Brain pericyte (primary cell): ENCODE measurements at regions not wholly inside any gene's neighbourhood (a gene's known extent, or its start where the extent isn't known, plus 50 kb on each side); places are given as distances from the start of the nearest gene placed in this dataset.
"Not testable (repeated sequence)": the region's sequence is repeated elsewhere in the genome, so short reads cannot be mapped to it uniquely, and the experiment has no call there.

Experiments
- DNase-seq: peaks from one replicate; pipeline ENCODE4 v3.0.0-alpha.2; 2012; ENCODE audit warnings: low read depth, low spot score

- DNase-seq, result no peak
Observed at GRCh38 chrX:94831364-94831763, 1157.4 kb downstream of the FAM133A start.

DNA sequence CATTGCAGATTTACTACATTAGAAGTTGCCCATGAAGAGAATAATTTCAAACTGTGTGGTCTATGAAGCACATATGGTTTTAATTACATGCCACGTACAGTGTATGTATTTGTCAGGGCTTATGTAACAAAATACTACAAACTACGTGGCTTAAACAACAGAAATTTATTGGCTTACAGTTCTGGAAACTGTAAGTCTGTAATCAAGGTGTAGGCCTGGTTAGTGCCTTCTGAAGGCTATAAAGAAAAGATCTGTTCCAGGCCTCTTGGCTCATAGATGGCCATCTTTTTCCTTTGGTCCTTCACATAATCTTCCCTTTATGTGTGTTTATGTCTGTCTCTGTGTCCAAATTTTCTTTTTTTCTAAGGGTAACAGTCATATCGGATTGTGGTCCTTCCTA, 1160.2 kb downstream of the FAM133A start:
- no peak for DNase-seq

DNA sequence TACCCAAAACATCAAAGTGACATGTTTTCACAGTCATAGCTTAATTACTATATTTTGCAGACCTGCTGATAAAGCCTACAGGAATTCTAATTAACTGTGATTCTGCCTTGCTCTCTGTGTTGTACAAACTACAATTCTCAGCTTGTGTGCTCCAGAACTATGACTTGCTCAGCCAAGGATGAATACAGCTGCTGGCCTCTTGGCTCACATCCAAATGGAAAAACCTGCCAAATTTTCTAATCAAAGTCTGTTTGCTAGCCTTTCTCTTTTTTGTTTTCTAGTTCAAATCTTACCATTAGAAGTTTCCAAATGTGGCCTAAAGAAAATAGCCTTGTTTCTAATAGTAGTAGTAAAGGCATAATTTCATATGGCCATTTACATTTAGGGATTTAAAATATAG, 1176.8 kb downstream of the FAM133A start:
- DNase-seq, result no peak

- DNase-seq, result no peak
Observed at GRCh38 chrX:94854251-94854650, 1180.2 kb downstream of the FAM133A start.

GRCh38 chrX:94862470-94862869, 1188.5 kb downstream of the FAM133A start:
- not testable (repeated sequence) for DNase-seq

- no peak for DNase-seq
Observed at GRCh38 chrX:94871640-94872039, 1197.6 kb downstream of the FAM133A start.

GRCh38 chrX:94901849-94902248, 1227.8 kb downstream of the FAM133A start:
- DNase-seq, result peak; percentile 2

- no peak for DNase-seq
Observed at GRCh38 chrX:94908171-94908570, 1234.2 kb downstream of the FAM133A start.

DNA sequence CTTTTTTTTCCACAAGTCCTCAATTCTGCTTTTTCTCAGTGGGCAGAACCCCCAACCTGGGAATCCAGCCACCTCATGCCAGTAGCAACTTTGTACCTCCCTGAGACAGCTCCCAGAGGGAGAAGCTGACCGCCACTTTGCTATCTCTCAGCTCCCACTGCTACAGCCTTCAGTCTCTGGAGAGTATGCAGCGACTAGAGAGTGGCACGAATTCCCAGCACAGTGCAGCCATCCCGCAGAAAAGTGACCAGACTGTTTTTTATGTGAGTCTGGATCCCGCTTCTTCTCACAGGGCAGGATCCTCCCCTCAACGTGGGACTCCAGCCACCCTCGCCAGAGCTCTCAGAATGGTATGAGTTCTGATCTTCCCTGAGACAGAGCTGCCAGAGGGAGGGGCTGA, 1234.6 kb downstream of the FAM133A start:
- DNase-seq, result no peak

DNA sequence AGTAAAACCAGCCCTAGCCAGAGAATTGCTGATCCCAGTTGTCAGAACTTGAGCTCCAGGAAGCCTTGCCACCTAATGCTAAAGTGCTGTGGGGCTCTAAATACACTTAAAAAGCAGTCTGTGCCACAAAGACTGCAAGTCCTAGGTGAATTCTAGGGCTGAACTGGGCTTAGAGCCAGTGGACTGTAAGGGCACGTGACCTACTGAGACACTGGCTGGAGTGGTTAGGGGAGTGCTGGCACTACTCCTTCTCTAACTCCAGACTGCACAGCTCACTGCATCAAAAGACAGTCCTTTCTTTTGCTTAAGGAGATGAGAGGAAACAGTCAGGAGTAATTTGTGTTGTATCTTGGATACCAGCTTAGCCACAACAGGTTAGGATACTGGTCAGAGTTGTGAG, 1240.2 kb downstream of the FAM133A start:
- no peak for DNase-seq

GRCh38 chrX:94932278-94932965, 1258.4 kb downstream of the FAM133A start:
- DNase-seq, result no peak

DNA sequence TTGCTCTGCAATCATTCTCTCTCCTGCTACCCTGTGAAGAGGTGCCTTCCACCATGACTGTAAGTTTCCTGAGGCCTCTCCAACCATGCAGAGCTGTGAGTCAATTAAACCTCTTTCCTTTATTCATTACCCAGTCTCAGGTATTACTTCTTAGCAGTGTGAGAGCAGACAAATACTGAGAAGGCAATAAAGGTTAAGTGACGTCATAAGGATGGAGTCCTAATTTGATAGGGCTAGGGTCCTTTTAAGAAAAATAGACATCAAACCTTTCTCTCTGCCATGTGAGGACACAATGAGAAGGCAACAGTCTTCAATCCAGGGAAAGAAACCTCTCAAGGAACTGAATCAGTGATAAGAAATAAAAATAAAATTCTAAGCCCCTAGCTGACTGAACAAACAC, 1262.7 kb downstream of the FAM133A start:
- DNase-seq, result no peak

- DNase-seq, result no peak
Observed at GRCh38 chrX:94937491-94937890, 1263.5 kb downstream of the FAM133A start.

DNA sequence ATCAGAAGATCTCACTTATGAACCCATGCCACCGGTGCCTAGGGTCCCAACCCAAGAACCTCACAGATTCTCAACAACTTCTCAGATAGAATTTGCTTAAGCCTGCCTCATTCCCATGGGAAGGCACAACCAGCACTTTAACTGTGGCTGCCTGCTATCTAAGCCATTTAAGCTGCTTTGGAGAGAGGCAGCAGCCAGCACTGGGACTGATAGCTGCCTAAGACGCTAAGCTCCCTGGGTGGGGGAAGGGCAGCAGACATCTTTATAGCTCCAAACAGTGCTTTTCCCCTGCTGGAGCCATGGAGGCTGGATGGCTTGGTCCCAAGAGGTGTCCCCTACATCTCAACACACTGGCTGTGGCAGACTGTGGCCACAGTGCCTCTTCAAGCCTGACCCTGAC, 1268.6 kb downstream of the FAM133A start:
- DNase-seq, result no peak

GRCh38 chrX:94946137-94946536, 1272.1 kb downstream of the FAM133A start:
- DNase-seq, result not testable (repeated sequence)

DNA sequence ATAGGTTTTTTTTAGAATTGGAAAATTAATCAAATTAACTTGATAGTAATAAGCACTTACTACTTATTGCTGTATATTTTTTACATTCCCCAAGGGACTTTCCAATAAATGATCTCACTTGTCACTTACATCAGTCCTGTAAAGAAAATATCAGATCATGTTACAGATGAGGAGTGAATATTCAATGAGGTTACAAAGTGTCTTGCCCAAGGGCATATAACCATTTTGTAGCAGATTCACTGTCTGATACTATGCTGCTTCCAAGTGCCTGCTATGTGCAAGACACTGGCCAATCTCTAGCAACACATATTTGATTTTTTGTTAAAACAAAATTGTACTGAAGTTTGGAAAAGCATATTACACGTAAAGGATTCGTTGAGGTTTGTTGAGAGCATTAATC, 1287.7 kb downstream of the FAM133A start:
- no peak for DNase-seq

- no peak for DNase-seq
Observed at GRCh38 chrX:94977562-94977961, 1303.6 kb downstream of the FAM133A start.

DNA sequence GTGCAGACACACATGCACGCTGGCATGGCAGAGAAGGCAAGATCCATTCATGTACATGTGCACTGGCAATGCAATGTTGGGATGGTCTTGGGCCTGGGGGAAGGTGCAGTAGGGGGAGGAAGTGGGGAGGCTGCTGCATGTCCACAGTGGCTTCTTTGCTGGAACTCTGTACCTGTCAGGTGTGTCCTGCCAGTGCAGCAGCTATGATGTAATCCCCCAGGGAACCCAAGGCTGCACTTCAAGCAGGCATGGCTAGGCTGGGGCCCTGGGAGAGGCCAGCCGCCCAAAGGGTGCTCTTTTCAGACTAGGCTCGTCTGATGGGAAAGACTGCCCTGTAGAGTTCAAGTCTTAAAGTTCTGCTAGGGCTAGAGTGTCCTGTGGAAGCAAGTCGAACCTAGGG, 1304.0 kb downstream of the FAM133A start:
- no peak for DNase-seq
